ENCODE measurements at regions not wholly inside any gene's neighbourhood (a gene's known extent, or its start where the extent isn't known, plus 50 kb on each side); places are given as distances from the start of the nearest gene placed in this dataset.

GRCh38 chr6:166713434-166714186 is 86.6 kb upstream of the RPS6KA2 start:
- H3K79me2 ChIP-seq (ENCODE audit: control insufficient read depth, insufficient read depth, low read length), result no peaks in the 10 kb centered on the region
- no peaks in the 10 kb centered on the region for H3K36me3 ChIP-seq (ENCODE audit: control insufficient read depth in 2 of 2, extremely low read depth in 1 of 2, insufficient read depth in 2 of 2, low read length in 2 of 2)
- no peak overlapping the region for H3K4me2 ChIP-seq (ENCODE audit: control insufficient read depth, extremely low read depth, insufficient read depth, low read depth, low read length)
- no peaks in the 10 kb centered on the region for H4K20me1 ChIP-seq (ENCODE audit: control insufficient read depth, extremely low read depth, insufficient read depth, low read length)
- no peak for TF ChIP-seq CTCF (optimal IDR thresholded peaks at IDR 0.05 in 1 of 3, IDR thresholded peaks at IDR 0.05 in 1 of 3, conservative IDR thresholded peaks at IDR 0.05 in 1 of 3; ENCODE audit: extremely low read depth in 1 of 3, insufficient read depth in 2 of 3, low read length in 3 of 3)
- TF ChIP-seq EZH2 (IDR thresholded peaks at IDR 0.05; ENCODE audit: low read length), result no peak
- no peak overlapping the region for H3K4me3 ChIP-seq (ENCODE audit: control insufficient read depth in 2 of 3, extremely low read depth in 1 of 3, insufficient read depth in 2 of 3, low read depth in 1 of 3, low read length in 3 of 3)
- no peak overlapping the region for H3K27ac ChIP-seq (ENCODE audit: control insufficient read depth, insufficient read depth, low read length)
- no peaks in the 10 kb centered on the region for H3K27me3 ChIP-seq (ENCODE audit: control insufficient read depth, extremely low read depth, insufficient read depth, low read length)
- dilution Hi-C loops (cut with MboI; ENCODE audit: extremely low pct_ligation_motif_present, low sequenced_read_pairs), result no loop called here
- FAIRE-seq (no peak), DNase-seq (ENCODE audit: low read depth, low spot score) (no peak)
- no peaks in the 10 kb centered on the region for H3K9me1 ChIP-seq (ENCODE audit: control insufficient read depth, extremely low read depth, insufficient read depth, low read length)
- H3K9ac ChIP-seq (ENCODE audit: control insufficient read depth, extremely low read depth, insufficient read depth, low read length), result no peak overlapping the region
- H2AFZ ChIP-seq (ENCODE audit: control insufficient read depth, low read length), result no peak overlapping the region
- H3K9me3 ChIP-seq (ENCODE audit: control insufficient read depth, low read depth, low read length), result no peaks in the 10 kb centered on the region
- no peaks in the 10 kb centered on the region for H3K4me1 ChIP-seq (ENCODE audit: control insufficient read depth, extremely low read depth, insufficient read depth, low read length)

- no peaks in the 10 kb centered on the region for H3K9me1 ChIP-seq (ENCODE audit: control insufficient read depth, extremely low read depth, insufficient read depth, low read length)
- no peak for TF ChIP-seq CTCF (optimal IDR thresholded peaks at IDR 0.05 in 1 of 3, IDR thresholded peaks at IDR 0.05 in 1 of 3, conservative IDR thresholded peaks at IDR 0.05 in 1 of 3; ENCODE audit: extremely low read depth in 1 of 3, insufficient read depth in 2 of 3, low read length in 3 of 3)
- TF ChIP-seq EZH2 (IDR thresholded peaks at IDR 0.05; ENCODE audit: low read length), result no peak
- H3K4me1 ChIP-seq (ENCODE audit: control insufficient read depth, extremely low read depth, insufficient read depth, low read length), result no peaks in the 10 kb centered on the region
- H3K4me2 ChIP-seq (ENCODE audit: control insufficient read depth, extremely low read depth, insufficient read depth, low read depth, low read length), result no peak overlapping the region
- no peaks in the 10 kb centered on the region for H3K79me2 ChIP-seq (ENCODE audit: control insufficient read depth, insufficient read depth, low read length)
- no peaks in the 10 kb centered on the region for H3K9me3 ChIP-seq (ENCODE audit: control insufficient read depth, low read depth, low read length)
- H3K9ac ChIP-seq (ENCODE audit: control insufficient read depth, extremely low read depth, insufficient read depth, low read length), result no peak overlapping the region
- DNase-seq (ENCODE audit: low read depth, low spot score) (no peak), FAIRE-seq (no peak)
- H3K27me3 ChIP-seq (ENCODE audit: control insufficient read depth, extremely low read depth, insufficient read depth, low read length), result no peaks in the 10 kb centered on the region
- no peaks in the 10 kb centered on the region for H3K36me3 ChIP-seq (ENCODE audit: control insufficient read depth in 2 of 2, extremely low read depth in 1 of 2, insufficient read depth in 2 of 2, low read length in 2 of 2)
- H2AFZ ChIP-seq (ENCODE audit: control insufficient read depth, low read length), result no peak overlapping the region
- dilution Hi-C loops (cut with MboI; ENCODE audit: extremely low pct_ligation_motif_present, low sequenced_read_pairs), result no loop called here
- H3K4me3 ChIP-seq (ENCODE audit: control insufficient read depth in 2 of 3, extremely low read depth in 1 of 3, insufficient read depth in 2 of 3, low read depth in 1 of 3, low read length in 3 of 3), result no peak overlapping the region
- H4K20me1 ChIP-seq (ENCODE audit: control insufficient read depth, extremely low read depth, insufficient read depth, low read length), result no peaks in the 10 kb centered on the region
- H3K27ac ChIP-seq (ENCODE audit: control insufficient read depth, insufficient read depth, low read length), result no peak overlapping the region
These were observed 85.5 kb upstream of the RPS6KA2 start for GRCh38 chr6:166712286-166713228.

All from keratinocyte (primary cell).